Mucosa of descending colon (tissue), 3 donors: ENCODE measurements at regions not wholly inside any gene's neighbourhood (a gene's known extent, or its start where the extent isn't known, plus 50 kb on each side); places are given as distances from the start of the nearest gene placed in this dataset.
A peak's percentile ranks its signal among the peaks of the same experiment; 100 is the strongest.

Source experiments
- ATAC-seq: fragments of 200-7000 bp; cut with Tn5 transposase; one replicate; pipeline ENCODE4 v1.9.1; 2020; ENCODE audit warnings: mild to moderate bottlenecking, moderate library complexity
- DNase-seq, 3 donors: peaks; one replicate each; pipeline ENCODE4 v3.0.0-alpha.2; 2020
- H3K36me3 ChIP-seq: fragments of 200-600 bp; one replicate; pipeline ENCODE4 v1.8.0; 2021; ENCODE audit warnings: low read depth, mild to moderate bottlenecking
- H3K4me1 ChIP-seq: fragments of 200-600 bp; one replicate; pipeline ENCODE4 v1.8.0; 2021; ENCODE audit warnings: low read depth, mild to moderate bottlenecking
- H3K4me3 ChIP-seq: fragments of 200-600 bp; one replicate; pipeline ENCODE4 v1.8.0; 2021; ENCODE audit warnings: mild to moderate bottlenecking
- H3K9me3 ChIP-seq: fragments of 200-600 bp; one replicate; pipeline ENCODE4 v1.8.0; 2021; ENCODE audit warnings: mild to moderate bottlenecking
- intact Hi-C, 2 donors: fragments of 100-400 bp; cut with DNase I in 1 of 2; cut with micrococcal nuclease in 1 of 2; formaldehyde crosslinking; loops; one replicate each; pipeline versions ENCODE4 v1.11.0 to v1.11.1; 2022; cut with DNase I, micrococcal nuclease
- TF ChIP-seq, protein P1 (sequence below): fragments of 200-600 bp; IDR thresholded peaks from one replicate; pipeline ENCODE4 v1.8.0; 2022; ENCODE audit warnings: antibody characterized with exemption, mild to moderate bottlenecking
- donor health status: DM: no; HTN: no; CAD: no; lungs with moderate emphysema.
- donor health status: DM: no; HTN: no; CAD: no.
- donor health status: DM: no; HTN: yes; CAD: no.

DNA sequence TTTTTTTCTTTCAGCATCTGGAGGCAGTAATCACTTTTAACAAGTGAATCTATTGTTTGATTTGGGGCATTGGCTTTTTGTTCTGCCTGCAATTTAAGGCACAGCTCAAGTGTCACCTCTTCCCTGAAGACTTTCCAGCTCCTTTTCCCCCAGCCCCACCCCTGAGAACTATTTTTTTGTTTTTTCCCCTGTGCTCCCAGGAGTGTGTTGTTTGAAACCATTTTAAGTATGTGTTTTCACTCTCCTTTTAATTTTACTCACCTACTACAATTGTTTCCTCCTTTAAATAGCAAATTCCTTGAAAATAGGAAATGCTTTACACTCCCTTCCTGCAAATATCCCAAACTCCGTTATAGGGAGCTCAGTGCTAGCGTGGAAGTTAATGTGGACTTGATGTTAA, 286.7 kb upstream of the PROK2 start:
- ATAC-seq, result no peak
- H3K4me3 ChIP-seq, result no peak overlapping the region
- no peaks in the 10 kb centered on the region for H3K4me1 ChIP-seq
- intact Hi-C loops, result no loop called here
- no peak for DNase-seq
- TF ChIP-seq, protein P1, sequence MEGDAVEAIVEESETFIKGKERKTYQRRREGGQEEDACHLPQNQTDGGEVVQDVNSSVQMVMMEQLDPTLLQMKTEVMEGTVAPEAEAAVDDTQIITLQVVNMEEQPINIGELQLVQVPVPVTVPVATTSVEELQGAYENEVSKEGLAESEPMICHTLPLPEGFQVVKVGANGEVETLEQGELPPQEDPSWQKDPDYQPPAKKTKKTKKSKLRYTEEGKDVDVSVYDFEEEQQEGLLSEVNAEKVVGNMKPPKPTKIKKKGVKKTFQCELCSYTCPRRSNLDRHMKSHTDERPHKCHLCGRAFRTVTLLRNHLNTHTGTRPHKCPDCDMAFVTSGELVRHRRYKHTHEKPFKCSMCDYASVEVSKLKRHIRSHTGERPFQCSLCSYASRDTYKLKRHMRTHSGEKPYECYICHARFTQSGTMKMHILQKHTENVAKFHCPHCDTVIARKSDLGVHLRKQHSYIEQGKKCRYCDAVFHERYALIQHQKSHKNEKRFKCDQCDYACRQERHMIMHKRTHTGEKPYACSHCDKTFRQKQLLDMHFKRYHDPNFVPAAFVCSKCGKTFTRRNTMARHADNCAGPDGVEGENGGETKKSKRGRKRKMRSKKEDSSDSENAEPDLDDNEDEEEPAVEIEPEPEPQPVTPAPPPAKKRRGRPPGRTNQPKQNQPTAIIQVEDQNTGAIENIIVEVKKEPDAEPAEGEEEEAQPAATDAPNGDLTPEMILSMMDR, result no peak
- H3K9me3 ChIP-seq, result peaks cover 12% of the 10 kb centered on the region
- no peaks in the 10 kb centered on the region for H3K36me3 ChIP-seq

DNA sequence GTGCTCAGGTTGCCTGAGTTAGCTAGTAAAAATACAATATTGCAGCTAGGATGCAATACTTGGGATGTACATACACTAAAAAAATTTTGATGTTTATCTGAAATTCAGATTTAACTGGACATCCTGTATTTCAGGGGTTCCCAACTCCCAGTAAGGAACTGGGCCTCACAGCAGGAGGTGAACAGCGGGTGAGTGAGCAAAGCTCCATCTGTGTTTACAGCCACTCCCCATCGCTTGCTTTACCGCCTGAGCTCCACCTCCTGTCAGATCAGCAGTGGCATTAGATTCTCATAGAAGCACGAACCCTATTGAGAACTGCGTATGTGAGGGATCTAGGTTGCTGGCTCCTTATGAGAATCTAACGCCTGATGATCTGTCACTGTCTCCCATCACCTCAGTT, 285.1 kb upstream of the PROK2 start:
- Histone ChIP-seq H3K36me3 (no peaks in the 10 kb centered on the region), H3K4me1 (no peaks in the 10 kb centered on the region), H3K4me3 (no peak overlapping the region), H3K9me3 (no peaks in the 10 kb centered on the region)
- intact Hi-C loops, result no loop called here
- ATAC-seq (peak; percentile 60), DNase-seq (peak in 1 of 3 donors; percentile 19)
- TF ChIP-seq, protein P1, result no peak

DNA sequence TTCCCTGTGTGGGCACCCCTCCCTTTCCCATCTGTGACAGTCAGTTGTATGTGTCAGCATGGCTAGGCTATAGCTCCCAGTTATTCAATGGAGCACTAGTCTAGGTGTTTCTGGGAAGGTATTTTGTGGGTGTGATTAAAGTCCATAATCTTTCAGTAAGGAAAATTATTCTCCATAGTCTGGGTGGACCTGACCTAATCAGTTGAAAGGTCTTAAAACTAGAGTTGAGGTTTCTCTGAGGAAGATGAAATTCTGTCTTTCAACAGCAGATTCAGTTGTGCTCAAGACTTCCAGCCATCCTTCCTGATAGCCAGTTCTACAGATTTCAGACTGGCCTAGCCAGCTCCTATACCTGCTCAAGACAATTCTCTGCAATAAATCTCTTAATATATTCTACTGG, 284.6 kb upstream of the PROK2 start:
- DNase-seq (no peak), ATAC-seq (no peak)
- intact Hi-C loops, result no loop called here
- no peaks in the 10 kb centered on the region for H3K4me1 ChIP-seq
- TF ChIP-seq, protein P1, result no peak
- no peaks in the 10 kb centered on the region for H3K36me3 ChIP-seq
- no peak overlapping the region for H3K4me3 ChIP-seq
- no peaks in the 10 kb centered on the region for H3K9me3 ChIP-seq

- TF ChIP-seq, protein P1, result no peak
- intact Hi-C loops, result no loop called here
These were observed 283.7 kb upstream of the PROK2 start for GRCh38 chr3:72068621-72069020.

DNA sequence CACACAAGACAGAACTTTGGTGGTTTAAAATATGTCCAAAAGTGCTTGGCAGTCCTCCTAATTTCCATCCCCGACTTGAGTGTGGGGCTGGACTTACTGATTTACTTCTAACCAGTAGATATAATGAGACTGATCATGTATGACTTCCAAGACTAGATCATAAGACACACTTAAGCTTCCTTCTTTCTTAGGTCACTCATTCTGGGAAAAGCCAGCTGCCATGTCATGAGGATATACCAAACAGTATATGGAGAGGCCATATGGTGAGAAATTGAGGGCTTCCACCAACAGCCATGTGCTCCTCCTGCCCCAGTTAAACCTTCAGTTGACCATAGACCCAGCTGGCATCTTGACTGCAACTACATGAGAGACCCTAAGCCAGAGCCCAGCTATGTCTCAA, 282.8 kb upstream of the PROK2 start:
- H3K36me3 ChIP-seq, result no peaks in the 10 kb centered on the region
- H3K4me3 ChIP-seq, result no peak overlapping the region
- no peak for DNase-seq
- H3K4me1 ChIP-seq, result no peaks in the 10 kb centered on the region
- ATAC-seq, result no peak
- H3K9me3 ChIP-seq, result peaks cover 6% of the 10 kb centered on the region
- intact Hi-C loops, result no loop called here
- TF ChIP-seq, protein P1, result no peak

More at GRCh38 chr3:72068621-72069020, 283.7 kb upstream of the PROK2 start:
- Histone ChIP-seq H3K36me3 (no peaks in the 10 kb centered on the region), H3K4me3 (no peak overlapping the region), H3K4me1 (no peaks in the 10 kb centered on the region), H3K9me3 (peaks cover 5% of the 10 kb centered on the region)
- no peak for DNase-seq
- no peak for ATAC-seq

- H3K9me3 ChIP-seq, result peaks cover 6% of the 10 kb centered on the region
- H3K4me3 ChIP-seq, result no peak overlapping the region
- H3K4me1 ChIP-seq, result no peaks in the 10 kb centered on the region
- no peak for DNase-seq
- ATAC-seq, result no peak
- intact Hi-C loops, result no loop called here
- H3K36me3 ChIP-seq, result no peaks in the 10 kb centered on the region
- TF ChIP-seq, protein P1, result no peak
These were observed 281.1 kb upstream of the PROK2 start for GRCh38 chr3:72065872-72066641.
